Breast epithelium (tissue), 4 donors: ENCODE measurements at regions not wholly inside any gene's neighbourhood (a gene's known extent, or its start where the extent isn't known, plus 50 kb on each side); places are given as distances from the start of the nearest gene placed in this dataset.

Experiments
- DNase-seq, 2 donors: peaks; one replicate each; pipeline ENCODE4 v3.0.0-alpha.2; 2019; ENCODE audit warnings: low spot score in 2 of 2
- H3K27ac ChIP-seq, 2 donors: fragments of 200-600 bp; sonication (generic) in 1 of 2; one replicate each; pipeline ENCODE4 v1.5.1; 2016 to 2019; ENCODE audit warnings: mild to moderate bottlenecking in 1 of 2
- H3K27me3 ChIP-seq, 2 donors: fragments of 200-600 bp; sonication (generic) in 1 of 2; one replicate each; pipeline versions ENCODE4 v1.5.1 to v1.6.0; 2017 to 2019; ENCODE audit warnings: control low read depth in 1 of 2, mild to moderate bottlenecking in 1 of 2
- H3K36me3 ChIP-seq: fragments of 200-600 bp; one replicate; pipeline ENCODE4 v1.5.1; 2019
- H3K4me1 ChIP-seq, 2 donors: fragments of 200-600 bp; sonication (generic); one replicate each; pipeline ENCODE4 v1.5.1; 2016 to 2019; ENCODE audit warnings: control low read depth in 1 of 2
- H3K4me3 ChIP-seq, 3 donors: fragments of 200-600 bp; sonication (generic); 1 replicate in 2 of 3; 2 replicates in 1 of 3; pipeline ENCODE4 v1.5.1; 2016 to 2019; ENCODE audit warnings: mild to moderate bottlenecking in 3 of 3, moderate library complexity in 2 of 3
- H3K9me3 ChIP-seq, 2 donors: fragments of 200-600 bp; sonication (generic) in 1 of 2; one replicate each; pipeline ENCODE4 v1.5.1; 2016 to 2019; ENCODE audit warnings: control low read depth in 1 of 2
- POLR2A ChIP-seq: fragments of 450-650 bp; IDR thresholded peaks from one replicate; pipeline ENCODE4 v1.6.1; 2016; ENCODE audit warnings: antibody characterized with exemption, mild to moderate bottlenecking, moderate library complexity
- POLR2AphosphoS5 ChIP-seq, 3 donors: sonication (generic); formaldehyde crosslinking; IDR thresholded peaks; one replicate each; pipeline ENCODE4 v1.6.1; 2017; ENCODE audit warnings: antibody characterized with exemption in 3 of 3
- intact Hi-C: fragments of 100-400 bp; cut with DNase I; formaldehyde crosslinking; loops from one replicate; pipeline ENCODE4 v1.15.1; 2023; ENCODE audit warnings: low total_unique reads
- TF ChIP-seq, protein P1 (sequence below), 3 donors: fragments of 450-650 bp; IDR thresholded peaks; one replicate each; pipeline ENCODE4 v1.5.1; 2016 to 2017; ENCODE audit warnings: antibody characterized with exemption in 3 of 3, mild to moderate bottlenecking in 3 of 3, moderate library complexity in 3 of 3

GRCh38 chr3:64327100-64327804 is 102.0 kb upstream of the PRICKLE2 start:
- Histone ChIP-seq H3K4me1 (no peaks in the 10 kb centered on the region), H3K9me3 (no peaks in the 10 kb centered on the region), H3K27me3 (no peaks in the 10 kb centered on the region), H3K36me3 (no peaks in the 10 kb centered on the region), H3K4me3 (peak overlapping the region in 2 of 3 donors; percentile 1 to 9), H3K27ac (peak overlapping the region; percentile 68 to 91)
- intact Hi-C loops: no loop called here
- TF ChIP-seq POLR2AphosphoS5 (IDR thresholded peaks at IDR 0.05) (peak; percentile 55 to 72 (median 60)), POLR2A (no peak)
- DNase-seq: peak in 1 of 2 donors; percentile 34

GRCh38 chr3:64321747-64322146 is 96.5 kb upstream of the PRICKLE2 start:
- no peak for DNase-seq
- intact Hi-C loops: no loop called here

GRCh38 chr3:64319391-64319790 is 94.1 kb upstream of the PRICKLE2 start:
- Histone ChIP-seq H3K9me3 (no peaks in the 10 kb centered on the region), H3K36me3 (no peaks in the 10 kb centered on the region), H3K4me1 (no peaks in the 10 kb centered on the region), H3K4me3 (no peak overlapping the region), H3K27ac (no peak overlapping the region), H3K27me3 (no peaks in the 10 kb centered on the region)
- TF ChIP-seq POLR2AphosphoS5 (IDR thresholded peaks at IDR 0.05) (no peak), POLR2A (no peak)
- TF ChIP-seq, protein P1, sequence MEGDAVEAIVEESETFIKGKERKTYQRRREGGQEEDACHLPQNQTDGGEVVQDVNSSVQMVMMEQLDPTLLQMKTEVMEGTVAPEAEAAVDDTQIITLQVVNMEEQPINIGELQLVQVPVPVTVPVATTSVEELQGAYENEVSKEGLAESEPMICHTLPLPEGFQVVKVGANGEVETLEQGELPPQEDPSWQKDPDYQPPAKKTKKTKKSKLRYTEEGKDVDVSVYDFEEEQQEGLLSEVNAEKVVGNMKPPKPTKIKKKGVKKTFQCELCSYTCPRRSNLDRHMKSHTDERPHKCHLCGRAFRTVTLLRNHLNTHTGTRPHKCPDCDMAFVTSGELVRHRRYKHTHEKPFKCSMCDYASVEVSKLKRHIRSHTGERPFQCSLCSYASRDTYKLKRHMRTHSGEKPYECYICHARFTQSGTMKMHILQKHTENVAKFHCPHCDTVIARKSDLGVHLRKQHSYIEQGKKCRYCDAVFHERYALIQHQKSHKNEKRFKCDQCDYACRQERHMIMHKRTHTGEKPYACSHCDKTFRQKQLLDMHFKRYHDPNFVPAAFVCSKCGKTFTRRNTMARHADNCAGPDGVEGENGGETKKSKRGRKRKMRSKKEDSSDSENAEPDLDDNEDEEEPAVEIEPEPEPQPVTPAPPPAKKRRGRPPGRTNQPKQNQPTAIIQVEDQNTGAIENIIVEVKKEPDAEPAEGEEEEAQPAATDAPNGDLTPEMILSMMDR (IDR thresholded peaks at IDR 0.05): no peak
- no peak for DNase-seq
- intact Hi-C loops: no loop called here

More at GRCh38 chr3:64321747-64322146, 96.5 kb upstream of the PRICKLE2 start:
- H3K9me3 ChIP-seq: no peaks in the 10 kb centered on the region
- no peak overlapping the region for H3K27ac ChIP-seq
- no peaks in the 10 kb centered on the region for H3K36me3 ChIP-seq
- TF ChIP-seq POLR2AphosphoS5 (IDR thresholded peaks at IDR 0.05): no peak
- no peaks in the 10 kb centered on the region for H3K27me3 ChIP-seq
- no peaks in the 10 kb centered on the region for H3K4me1 ChIP-seq
- H3K4me3 ChIP-seq: no peak overlapping the region

GRCh38 chr3:64318668-64319271 is 93.5 kb upstream of the PRICKLE2 start:
- H3K4me3 ChIP-seq: no peak overlapping the region
- no peaks in the 10 kb centered on the region for H3K9me3 ChIP-seq
- H3K27me3 ChIP-seq: no peaks in the 10 kb centered on the region
- H3K4me1 ChIP-seq: no peaks in the 10 kb centered on the region
- TF ChIP-seq POLR2A (no peak), POLR2AphosphoS5 (IDR thresholded peaks at IDR 0.05) (no peak)
- H3K27ac ChIP-seq: peak overlapping the region; percentile 17 to 60
- no peaks in the 10 kb centered on the region for H3K36me3 ChIP-seq
- DNase-seq: no peak
- intact Hi-C loops: no loop called here

- H3K27ac ChIP-seq: peak overlapping the region in 1 of 2 donors; percentile 60
- no peak for TF ChIP-seq POLR2A
- TF ChIP-seq, protein P1 (IDR thresholded peaks at IDR 0.05): no peak
- TF ChIP-seq POLR2AphosphoS5 (IDR thresholded peaks at IDR 0.05): peak in 1 of 3 donors; percentile 18
- no peak overlapping the region for H3K4me3 ChIP-seq
- intact Hi-C loops: no loop called here
- no peaks in the 10 kb centered on the region for H3K36me3 ChIP-seq
- peak in 1 of 2 donors; percentile 68 for DNase-seq
- H3K4me1 ChIP-seq: no peaks in the 10 kb centered on the region
- no peaks in the 10 kb centered on the region for H3K27me3 ChIP-seq
- no peaks in the 10 kb centered on the region for H3K9me3 ChIP-seq
These were observed 92.7 kb upstream of the PRICKLE2 start for GRCh38 chr3:64318001-64318400.

- H3K4me1 ChIP-seq: no peaks in the 10 kb centered on the region
- no peak overlapping the region for H3K27ac ChIP-seq
- intact Hi-C loops: no loop called here
- DNase-seq: no peak
- H3K36me3 ChIP-seq: no peaks in the 10 kb centered on the region
- H3K27me3 ChIP-seq: no peaks in the 10 kb centered on the region
- H3K9me3 ChIP-seq: no peaks in the 10 kb centered on the region
- H3K4me3 ChIP-seq: no peak overlapping the region
- TF ChIP-seq POLR2A (no peak), POLR2AphosphoS5 (IDR thresholded peaks at IDR 0.05) (no peak)
- TF ChIP-seq, protein P1 (IDR thresholded peaks at IDR 0.05): no peak
These were observed 91.7 kb upstream of the PRICKLE2 start for GRCh38 chr3:64316971-64317370.
